CD14-positive monocyte (primary cell): ENCODE measurements at regions not wholly inside any gene's neighbourhood (a gene's known extent, or its start where the extent isn't known, plus 50 kb on each side); places are given as distances from the start of the nearest gene placed in this dataset.

ENCODE experiments used
- DNase-seq, 3 donors: peaks; one replicate each; pipeline ENCODE4 v3.0.0-alpha.2; 2011 to 2022
- H2AFZ ChIP-seq: 2 replicates; pipeline ENCODE4 v1.6.0; 2012; ENCODE audit warnings: mild to moderate bottlenecking, low read depth, low read length, inconsistent platforms; ENCODE audit not compliant: insufficient read depth, poor library complexity, severe bottlenecking
- H3K27ac ChIP-seq, 2 donors: 1 replicate in 1 of 2; 2 replicates in 1 of 2; pipeline ENCODE4 v1.5.1; 2012 to 2013; ENCODE audit warnings: low read length in 2 of 2, control low read depth in 1 of 2, inconsistent platforms in 1 of 2, low read depth in 1 of 2, mild to moderate bottlenecking in 1 of 2
- H3K27me3 ChIP-seq, 2 donors: one replicate each; pipeline versions ENCODE4 v1.6.0 to v1.6.1; 2011 to 2013; ENCODE audit warnings: low read length in 2 of 2; ENCODE audit not compliant: control insufficient read depth in 2 of 2, insufficient read depth in 2 of 2
- H3K36me3 ChIP-seq, 2 donors: replicated peaks in 1 of 2; 1 replicate in 1 of 2; 2 replicates in 1 of 2; pipeline versions ENCODE4 v1.5.1 to v1.6.1; 2012 to 2013; ENCODE audit warnings: low read length in 2 of 2, control low read depth in 1 of 2, inconsistent platforms in 1 of 2, mild to moderate bottlenecking in 1 of 2; ENCODE audit not compliant: insufficient read depth in 2 of 2, control insufficient read depth in 1 of 2
- H3K4me1 ChIP-seq, 2 donors: 1 replicate in 1 of 2; 2 replicates in 1 of 2; pipeline versions ENCODE4 v1.5.1 to v1.6.1; 2012 to 2013; ENCODE audit warnings: low read length in 2 of 2, control low read depth in 1 of 2, inconsistent platforms in 1 of 2, mild to moderate bottlenecking in 1 of 2, moderate library complexity in 1 of 2; ENCODE audit not compliant: insufficient read depth in 2 of 2, control insufficient read depth in 1 of 2
- H3K4me2 ChIP-seq: replicated peaks from 2 replicates; pipeline ENCODE3; 2012; ENCODE audit warnings: low read length, moderate library complexity, mild to moderate bottlenecking; ENCODE audit not compliant: poor library complexity, severe bottlenecking; ENCODE audit errors: extremely low read depth
- H3K4me3 ChIP-seq, 3 experiments: fragments of 200-600 bp in 1 of 3; sonication (generic) in 1 of 3; replicated peaks in 1 of 3; 1 replicate in 2 of 3; 2 replicates in 1 of 3; pipeline ENCODE4 v1.5.1; 2011 to 2013; ENCODE audit warnings: low read length in 3 of 3, mild to moderate bottlenecking in 3 of 3, control low read depth in 2 of 3, low read depth in 2 of 3, inconsistent platforms in 1 of 3, moderate library complexity in 1 of 3
- H3K79me2 ChIP-seq: 2 replicates; pipeline ENCODE4 v1.6.0; 2012; ENCODE audit warnings: mild to moderate bottlenecking, control low read depth, inconsistent platforms, low read length, moderate library complexity; ENCODE audit not compliant: insufficient read depth
- H3K9ac ChIP-seq: 2 replicates; pipeline ENCODE4 v1.6.0; 2017; ENCODE audit warnings: low read length, mild to moderate bottlenecking; ENCODE audit not compliant: insufficient read depth, poor library complexity, severe bottlenecking
- H3K9me3 ChIP-seq, 2 donors: replicated peaks in 1 of 2; 1 replicate in 1 of 2; 2 replicates in 1 of 2; pipeline versions ENCODE4 v1.5.1 to v1.6.1; 2012 to 2013; ENCODE audit warnings: low read length in 2 of 2, control low read depth in 1 of 2; ENCODE audit not compliant: control insufficient read depth in 1 of 2, insufficient read depth in 1 of 2
- H4K20me1 ChIP-seq: 2 replicates; pipeline ENCODE4 v1.6.0; 2012; ENCODE audit warnings: mild to moderate bottlenecking, low read length, control low read depth, moderate library complexity; ENCODE audit not compliant: insufficient read depth
- H3K27ac Mint-ChIP-seq, 7 donors: one replicate each; pipeline ENCODE4 v1.8.0; 2020; ENCODE audit warnings: mild to moderate bottlenecking in 7 of 7, mixed read lengths in 7 of 7, moderate library complexity in 6 of 7, inconsistent platforms in 2 of 7
- H3K27me3 Mint-ChIP-seq, 3 donors: one replicate each; pipeline ENCODE4 v1.8.0; 2021 to 2022; ENCODE audit warnings: low read depth in 3 of 3, mild to moderate bottlenecking in 3 of 3, mixed read lengths in 3 of 3, moderate library complexity in 3 of 3, inconsistent platforms in 1 of 3
- H3K36me3 Mint-ChIP-seq, 2 donors: one replicate each; pipeline ENCODE4 v1.8.0; 2020; ENCODE audit warnings: mixed read lengths in 2 of 2, inconsistent platforms in 1 of 2, mild to moderate bottlenecking in 1 of 2
- H3K4me1 Mint-ChIP-seq: one replicate; pipeline ENCODE4 v1.8.0; 2020; ENCODE audit warnings: mild to moderate bottlenecking, mixed read lengths
- H3K4me3 Mint-ChIP-seq, 2 donors: one replicate each; pipeline ENCODE4 v1.8.0; 2020; ENCODE audit warnings: mild to moderate bottlenecking in 2 of 2, mixed read lengths in 2 of 2, moderate library complexity in 1 of 2
- H3K9me3 Mint-ChIP-seq, 7 donors: one replicate each; pipeline ENCODE4 v1.8.0; 2020 to 2022; ENCODE audit warnings: mixed read lengths in 7 of 7, mild to moderate bottlenecking in 6 of 7, moderate library complexity in 6 of 7, inconsistent platforms in 2 of 7
- WGBS: methylation state at CpG from one replicate; pipeline ENCODE4 v1.1.5; 2013; ENCODE audit warnings: missing lambda C conversion rate; ENCODE audit not compliant: insufficient coverage; 5-methylcytosine and 5-hydroxymethylcytosine counted together
- intact Hi-C, 2 donors: fragments of 100-400 bp; cut with micrococcal nuclease; formaldehyde crosslinking; loops; one replicate each; pipeline versions ENCODE4 v1.15.0 to v1.15.1; 2023
- TF ChIP-seq, protein P1 (sequence below): fragments of 200-600 bp; IDR thresholded peaks from one replicate; pipeline ENCODE4 v1.8.0; 2022; ENCODE audit warnings: antibody characterized with exemption, mild to moderate bottlenecking

DNA sequence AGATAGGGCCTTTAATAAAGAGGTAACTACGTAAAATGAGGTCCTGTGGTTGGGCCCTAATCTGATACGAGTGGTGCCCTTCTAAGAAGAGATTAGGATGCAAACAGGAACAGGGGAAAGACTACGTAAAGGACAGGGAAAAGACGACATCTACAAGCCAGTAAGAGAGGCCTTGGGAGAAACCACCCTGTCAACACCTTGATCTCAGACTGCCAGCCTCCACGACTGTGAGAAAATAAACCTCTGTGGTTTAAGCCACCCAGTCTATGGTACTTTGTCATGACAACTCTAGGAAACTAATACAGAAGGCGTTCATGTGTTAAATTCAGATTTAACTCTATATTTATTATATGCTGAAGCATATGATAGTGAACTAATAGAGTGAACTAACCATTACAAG lies 566.3 kb downstream of the UQCRFS1 start:
- intact Hi-C loops = no loop called here
- Histone ChIP-seq H3K27me3 (no peaks in the 10 kb centered on the region), H2AFZ (no peak overlapping the region), H3K9ac (no peak overlapping the region), H4K20me1 (no peaks in the 10 kb centered on the region), H3K4me1 (no peaks in the 10 kb centered on the region), H3K4me3 (no peak overlapping the region), H3K9me3 (no peaks in the 10 kb centered on the region), H3K36me3 (no peaks in the 10 kb centered on the region), H3K27ac (no peak overlapping the region), H3K4me2 (no peak overlapping the region), H3K79me2 (no peaks in the 10 kb centered on the region)
- H3K36me3 Mint-ChIP-seq = no peaks in the 10 kb centered on the region
- TF ChIP-seq, protein P1, sequence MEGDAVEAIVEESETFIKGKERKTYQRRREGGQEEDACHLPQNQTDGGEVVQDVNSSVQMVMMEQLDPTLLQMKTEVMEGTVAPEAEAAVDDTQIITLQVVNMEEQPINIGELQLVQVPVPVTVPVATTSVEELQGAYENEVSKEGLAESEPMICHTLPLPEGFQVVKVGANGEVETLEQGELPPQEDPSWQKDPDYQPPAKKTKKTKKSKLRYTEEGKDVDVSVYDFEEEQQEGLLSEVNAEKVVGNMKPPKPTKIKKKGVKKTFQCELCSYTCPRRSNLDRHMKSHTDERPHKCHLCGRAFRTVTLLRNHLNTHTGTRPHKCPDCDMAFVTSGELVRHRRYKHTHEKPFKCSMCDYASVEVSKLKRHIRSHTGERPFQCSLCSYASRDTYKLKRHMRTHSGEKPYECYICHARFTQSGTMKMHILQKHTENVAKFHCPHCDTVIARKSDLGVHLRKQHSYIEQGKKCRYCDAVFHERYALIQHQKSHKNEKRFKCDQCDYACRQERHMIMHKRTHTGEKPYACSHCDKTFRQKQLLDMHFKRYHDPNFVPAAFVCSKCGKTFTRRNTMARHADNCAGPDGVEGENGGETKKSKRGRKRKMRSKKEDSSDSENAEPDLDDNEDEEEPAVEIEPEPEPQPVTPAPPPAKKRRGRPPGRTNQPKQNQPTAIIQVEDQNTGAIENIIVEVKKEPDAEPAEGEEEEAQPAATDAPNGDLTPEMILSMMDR = no peak
- peaks cover 0 to 6% (median 0%) of the 10 kb centered on the region in 7 donors for H3K9me3 Mint-ChIP-seq
- DNase-seq = no peak
- peaks cover 0 to 5% (median 3%) of the 10 kb centered on the region in 3 donors for H3K27me3 Mint-ChIP-seq
- H3K4me1 Mint-ChIP-seq = no peaks in the 10 kb centered on the region
- H3K4me3 Mint-ChIP-seq = no peak overlapping the region
- no peak overlapping the region for H3K27ac Mint-ChIP-seq
- no CpG with 5 or more reads among the region's 6 CpGs for WGBS

DNA sequence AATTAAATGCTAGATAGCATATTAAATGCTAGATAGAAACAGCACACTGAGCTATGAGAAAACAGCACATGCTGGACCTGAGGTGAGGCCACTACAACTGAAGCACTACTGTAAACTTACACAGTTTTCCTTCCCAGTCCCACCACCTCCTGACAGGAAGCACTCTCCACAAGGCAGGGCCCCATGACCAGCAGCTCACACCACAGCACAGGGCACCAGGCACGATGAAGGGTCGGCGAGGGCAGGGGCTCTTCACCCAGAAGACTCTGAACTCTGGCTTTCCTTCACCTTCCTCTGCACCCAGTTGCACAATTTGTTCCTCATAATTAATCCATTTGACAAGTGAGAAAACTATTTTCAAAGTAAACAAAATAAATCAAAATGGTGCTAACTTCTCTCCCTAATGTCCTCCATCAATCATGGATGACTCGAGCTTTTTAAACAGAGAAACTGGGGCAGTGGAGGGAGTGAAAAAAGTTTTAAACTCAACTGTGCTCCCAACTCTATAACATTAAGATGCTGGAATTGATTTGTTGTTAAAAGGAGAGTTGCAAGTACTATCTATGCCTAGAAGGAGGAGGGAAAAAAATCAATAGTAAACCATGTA lies 568.7 kb downstream of the UQCRFS1 start:
- intact Hi-C loops = no loop called here
- no peaks in the 10 kb centered on the region for H3K36me3 Mint-ChIP-seq
- no peaks in the 10 kb centered on the region for H3K4me1 ChIP-seq
- no peak overlapping the region for H3K4me3 ChIP-seq
- H3K79me2 ChIP-seq = no peaks in the 10 kb centered on the region
- H3K27me3 Mint-ChIP-seq = peaks cover 0 to 3% (median 1%) of the 10 kb centered on the region in 3 donors
- H3K4me1 Mint-ChIP-seq = no peaks in the 10 kb centered on the region
- no peaks in the 10 kb centered on the region for H3K9me3 ChIP-seq
- no peak overlapping the region for H3K4me2 ChIP-seq
- no peak overlapping the region for H3K27ac ChIP-seq
- H3K9me3 Mint-ChIP-seq = peaks cover 0 to 2% (median 0%) of the 10 kb centered on the region in 7 donors
- 23% methylated on average over 2 of the region's 4 CpGs for WGBS
- H4K20me1 ChIP-seq = no peaks in the 10 kb centered on the region
- H3K36me3 ChIP-seq = no peaks in the 10 kb centered on the region
- H3K9ac ChIP-seq = no peak overlapping the region
- DNase-seq = no peak
- TF ChIP-seq, protein P1 = no peak
- no peaks in the 10 kb centered on the region for H3K27me3 ChIP-seq
- no peak overlapping the region for H3K27ac Mint-ChIP-seq
- no peak overlapping the region for H2AFZ ChIP-seq
- no peak overlapping the region for H3K4me3 Mint-ChIP-seq
